ENCODE measurements at regions not wholly inside any gene's neighbourhood (a gene's known extent, or its start where the extent isn't known, plus 50 kb on each side); places are given as distances from the start of the nearest gene placed in this dataset.
"Not testable (repeated sequence)": the region's sequence is repeated elsewhere in the genome, so short reads cannot be mapped to it uniquely, and the experiment has no call there.

- no peak overlapping the region for H3K4me3 ChIP-seq
- no peak for ATAC-seq
- TF ChIP-seq, protein P1, sequence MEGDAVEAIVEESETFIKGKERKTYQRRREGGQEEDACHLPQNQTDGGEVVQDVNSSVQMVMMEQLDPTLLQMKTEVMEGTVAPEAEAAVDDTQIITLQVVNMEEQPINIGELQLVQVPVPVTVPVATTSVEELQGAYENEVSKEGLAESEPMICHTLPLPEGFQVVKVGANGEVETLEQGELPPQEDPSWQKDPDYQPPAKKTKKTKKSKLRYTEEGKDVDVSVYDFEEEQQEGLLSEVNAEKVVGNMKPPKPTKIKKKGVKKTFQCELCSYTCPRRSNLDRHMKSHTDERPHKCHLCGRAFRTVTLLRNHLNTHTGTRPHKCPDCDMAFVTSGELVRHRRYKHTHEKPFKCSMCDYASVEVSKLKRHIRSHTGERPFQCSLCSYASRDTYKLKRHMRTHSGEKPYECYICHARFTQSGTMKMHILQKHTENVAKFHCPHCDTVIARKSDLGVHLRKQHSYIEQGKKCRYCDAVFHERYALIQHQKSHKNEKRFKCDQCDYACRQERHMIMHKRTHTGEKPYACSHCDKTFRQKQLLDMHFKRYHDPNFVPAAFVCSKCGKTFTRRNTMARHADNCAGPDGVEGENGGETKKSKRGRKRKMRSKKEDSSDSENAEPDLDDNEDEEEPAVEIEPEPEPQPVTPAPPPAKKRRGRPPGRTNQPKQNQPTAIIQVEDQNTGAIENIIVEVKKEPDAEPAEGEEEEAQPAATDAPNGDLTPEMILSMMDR (IDR thresholded peaks at IDR 0.05), result no peak
- no peaks in the 10 kb centered on the region for H3K4me1 ChIP-seq (ENCODE audit: low read depth)
- peaks cover 9% of the 10 kb centered on the region for H3K9me3 ChIP-seq
- H3K36me3 ChIP-seq (ENCODE audit: low read depth), result no peaks in the 10 kb centered on the region
- intact Hi-C loops (cut with DNase I, micrococcal nuclease), result no loop called here
- peak in 1 of 3 donors; percentile 12 for DNase-seq
These were observed 171.2 kb downstream of the TEX29 start for GRCh38 chr13:111491659-111492058.

- peaks cover 1% of the 10 kb centered on the region for H3K9me3 ChIP-seq
- H3K36me3 ChIP-seq (ENCODE audit: low read depth), result no peaks in the 10 kb centered on the region
- no peaks in the 10 kb centered on the region for H3K4me1 ChIP-seq (ENCODE audit: low read depth)
- DNase-seq (peak in 1 of 3 donors; percentile 12), ATAC-seq (no peak)
- TF ChIP-seq, protein P1 (IDR thresholded peaks at IDR 0.05), result no peak
- intact Hi-C loops (cut with DNase I, micrococcal nuclease), result no loop called here
- no peak overlapping the region for H3K4me3 ChIP-seq
These were observed 172.0 kb downstream of the TEX29 start for GRCh38 chr13:111492341-111492950.

- Histone ChIP-seq H3K4me1 (ENCODE audit: low read depth) (no peaks in the 10 kb centered on the region), H3K36me3 (ENCODE audit: low read depth) (no peaks in the 10 kb centered on the region), H3K4me3 (no peak overlapping the region), H3K9me3 (no peaks in the 10 kb centered on the region)
- ATAC-seq (no peak), DNase-seq (no peak)
- TF ChIP-seq, protein P1 (IDR thresholded peaks at IDR 0.05), result no peak
- intact Hi-C loops (cut with DNase I, micrococcal nuclease), result no loop called here
These were observed 172.5 kb downstream of the TEX29 start for GRCh38 chr13:111492958-111493357.

- ATAC-seq, result no peak
- no peaks in the 10 kb centered on the region for H3K36me3 ChIP-seq (ENCODE audit: low read depth)
- TF ChIP-seq, protein P1 (IDR thresholded peaks at IDR 0.05), result no peak
- DNase-seq, result no peak
- H3K4me1 ChIP-seq (ENCODE audit: low read depth), result no peaks in the 10 kb centered on the region
- H3K4me3 ChIP-seq, result no peak overlapping the region
- intact Hi-C loops (cut with DNase I, micrococcal nuclease), result no loop called here
- H3K9me3 ChIP-seq, result no peaks in the 10 kb centered on the region
These were observed 173.0 kb downstream of the TEX29 start for GRCh38 chr13:111493468-111493867.

GRCh38 chr13:111494641-111495040 is 174.2 kb downstream of the TEX29 start:
- TF ChIP-seq, protein P1 (IDR thresholded peaks at IDR 0.05), result no peak
- DNase-seq, result peak in 1 of 3 donors; percentile 27
- no peaks in the 10 kb centered on the region for H3K4me1 ChIP-seq (ENCODE audit: low read depth)
- H3K9me3 ChIP-seq, result no peaks in the 10 kb centered on the region
- H3K4me3 ChIP-seq, result no peak overlapping the region
- no peaks in the 10 kb centered on the region for H3K36me3 ChIP-seq (ENCODE audit: low read depth)
- intact Hi-C loops (cut with DNase I, micrococcal nuclease), result no loop called here
- ATAC-seq, result no peak

GRCh38 chr13:111501596-111502535 is 181.4 kb downstream of the TEX29 start:
- DNase-seq; H3K4me3 ChIP-seq; H3K36me3 ChIP-seq (ENCODE audit: low read depth); intact Hi-C loops (cut with DNase I, micrococcal nuclease); ATAC-seq; H3K4me1 ChIP-seq (ENCODE audit: low read depth); H3K9me3 ChIP-seq: not testable (repeated sequence)

All from mucosa of descending colon (tissue), 3 donors.